H1 (cell line): ENCODE measurements at regions not wholly inside any gene's neighbourhood (a gene's known extent, or its start where the extent isn't known, plus 50 kb on each side); places are given as distances from the start of the nearest gene placed in this dataset.

Experiments
- CTCF ChIA-PET: fragments of 300-600 bp; sonication (Branson Sonifier 250); formaldehyde crosslinking; loops from one replicate; lab custom pipeline; 2021; ENCODE audit not compliant: partially characterized antibody; lab: Charles Lee
- POLR2A ChIA-PET: fragments of 300-600 bp; sonication (Branson Sonifier 250); formaldehyde crosslinking; loops from one replicate; lab custom pipeline; 2021; ENCODE audit warnings: inconsistent platforms; ENCODE audit not compliant: partially characterized antibody; lab: Charles Lee
- DNase-seq, 2 experiments: peaks; one replicate each; pipeline versions ENCODE4 v3.0.0 to v3.0.0-alpha.2; 2010 to 2022; ENCODE audit warnings: low spot score in 2 of 2, low read depth in 1 of 2, mixed read lengths in 1 of 2
- FAIRE-seq: peaks from 2 replicates; lab custom pipeline; 2011; peaks lifted over from hg19 to GRCh38; lab: Jason Lieb, UNC
- H2AFZ ChIP-seq: 2 replicates; pipeline ENCODE4 v1.8.1; 2012; ENCODE audit warnings: low read length, inconsistent platforms
- H2AK5ac ChIP-seq: 2 replicates; pipeline ENCODE4 v1.6.1; 2013; ENCODE audit warnings: low read depth, low read length
- H2BK120ac ChIP-seq: replicated peaks from 2 replicates; pipeline ENCODE3; 2013; ENCODE audit warnings: low read depth, low read length, inconsistent platforms
- H2BK12ac ChIP-seq: 2 replicates; pipeline ENCODE4 v1.6.1; 2013; ENCODE audit warnings: low read depth, low read length
- H2BK15ac ChIP-seq: 2 replicates; pipeline ENCODE4 v1.6.1; 2013; ENCODE audit warnings: low read length
- H2BK20ac ChIP-seq: 2 replicates; pipeline ENCODE4 v1.6.1; 2013; ENCODE audit warnings: low read length
- H2BK5ac ChIP-seq: 2 replicates; pipeline ENCODE4 v1.6.1; 2013; ENCODE audit warnings: low read depth, low read length
- H3K14ac ChIP-seq: 2 replicates; pipeline ENCODE4 v1.6.1; 2013; ENCODE audit warnings: inconsistent platforms; ENCODE audit not compliant: insufficient read length
- H3K18ac ChIP-seq: 2 replicates; pipeline ENCODE4 v1.6.1; 2013; ENCODE audit warnings: low read length; ENCODE audit errors: extremely low read depth
- H3K23ac ChIP-seq: 2 replicates; pipeline ENCODE4 v1.6.1; 2013; ENCODE audit warnings: inconsistent platforms; ENCODE audit not compliant: insufficient read length
- H3K23me2 ChIP-seq: 2 replicates; pipeline ENCODE4 v1.6.1; 2013; ENCODE audit warnings: low read depth, low read length
- H3K27ac ChIP-seq: 2 replicates; pipeline ENCODE4 v1.6.1; 2011; ENCODE audit warnings: low read depth, low read length, inconsistent platforms
- H3K27me3 ChIP-seq, 4 experiments: replicated peaks in 1 of 4; 1 replicate in 1 of 4; 2 replicates in 3 of 4; pipeline versions ENCODE4 v1.6.1 to v1.8.1; 2011 to 2013; ENCODE audit warnings: low read length in 3 of 4, mild to moderate bottlenecking in 3 of 4, inconsistent platforms in 2 of 4, mixed read lengths in 2 of 4, moderate library complexity in 1 of 4; ENCODE audit not compliant: control insufficient read depth in 3 of 4, insufficient read depth in 3 of 4; ENCODE audit errors: extremely low read depth in 1 of 4
- H3K36me3 ChIP-seq, 4 experiments: 2 replicates each; pipeline versions ENCODE4 v1.6.1 to v1.8.1; 2011 to 2013; ENCODE audit warnings: mild to moderate bottlenecking in 4 of 4, low read length in 3 of 4, moderate library complexity in 2 of 4, control low read depth in 1 of 4, inconsistent platforms in 1 of 4; ENCODE audit not compliant: insufficient read depth in 4 of 4, control insufficient read depth in 2 of 4
- H3K4ac ChIP-seq: replicated peaks from 2 replicates; pipeline ENCODE3; 2013; ENCODE audit warnings: low read length, low read depth, mixed read lengths, inconsistent platforms; ENCODE audit not compliant: insufficient read length
- H3K4me1 ChIP-seq, 4 experiments: replicated peaks in 1 of 4; 1 replicate in 1 of 4; 2 replicates in 3 of 4; pipeline versions ENCODE4 v1.6.1 to v1.8.1; 2011 to 2013; ENCODE audit warnings: low read length in 3 of 4, inconsistent platforms in 2 of 4, mixed read lengths in 1 of 4; ENCODE audit not compliant: insufficient read depth in 4 of 4, control insufficient read depth in 3 of 4
- H3K4me2 ChIP-seq, 2 experiments: 2 replicates each; pipeline versions ENCODE4 v1.6.1 to v1.8.1; 2011 to 2013; ENCODE audit warnings: low read depth in 2 of 2, low read length in 2 of 2, control low read depth in 1 of 2, inconsistent platforms in 1 of 2, mild to moderate bottlenecking in 1 of 2; ENCODE audit not compliant: insufficient read depth in 1 of 2
- H3K4me3 ChIP-seq, 4 experiments: fragments of 200-600, 300-600 bp in 1 of 4; sonication (generic), shearing (Covaris generic), sonication (Bioruptor Twin) in 1 of 4; 2 replicates each; pipeline versions ENCODE4 v1.5.1 to v1.8.1; 2011 to 2016; ENCODE audit warnings: low read length in 4 of 4, low read depth in 3 of 4, control low read depth in 2 of 4, inconsistent platforms in 2 of 4, mild to moderate bottlenecking in 2 of 4, mixed read lengths in 1 of 4, moderate library complexity in 1 of 4; ENCODE audit not compliant: insufficient read depth in 2 of 4; ENCODE audit errors: extremely low read depth in 1 of 4
- H3K56ac ChIP-seq: replicated peaks from 2 replicates; pipeline ENCODE3; 2013; ENCODE audit warnings: low read depth, mild to moderate bottlenecking, mixed read lengths, low read length, inconsistent platforms; ENCODE audit not compliant: insufficient read length
- H3K79me1 ChIP-seq: 2 replicates; pipeline ENCODE4 v1.6.1; 2013; ENCODE audit warnings: low read depth, low read length, control low read depth
- H3K79me2 ChIP-seq, 2 experiments: 2 replicates each; pipeline versions ENCODE4 v1.6.1 to v1.8.1; 2012 to 2013; ENCODE audit warnings: low read length in 2 of 2, mild to moderate bottlenecking in 2 of 2, inconsistent platforms in 1 of 2; ENCODE audit not compliant: insufficient read depth in 2 of 2, control insufficient read depth in 1 of 2
- H3K9ac ChIP-seq, 4 experiments: replicated peaks in 1 of 4; 1 replicate in 1 of 4; 2 replicates in 3 of 4; pipeline versions ENCODE4 v1.6.1 to v1.8.1; 2011 to 2013; ENCODE audit warnings: low read depth in 3 of 4, low read length in 3 of 4, control low read depth in 2 of 4, mild to moderate bottlenecking in 2 of 4, moderate library complexity in 2 of 4, inconsistent platforms in 1 of 4; ENCODE audit errors: extremely low read depth in 1 of 4
- H3K9me3 ChIP-seq, 2 experiments: 2 replicates each; pipeline versions ENCODE4 v1.6.1 to v1.8.1; 2012 to 2013; ENCODE audit warnings: mild to moderate bottlenecking in 2 of 2, moderate library complexity in 2 of 2, control low read depth in 1 of 2, inconsistent platforms in 1 of 2, low read depth in 1 of 2, low read length in 1 of 2, mixed read lengths in 1 of 2; ENCODE audit not compliant: insufficient read depth in 2 of 2
- H4K20me1 ChIP-seq, 2 experiments: replicated peaks in 1 of 2; 2 replicates each; pipeline versions ENCODE3 to v1.8.1; 2011 to 2013; ENCODE audit warnings: inconsistent platforms in 2 of 2, low read length in 2 of 2, mild to moderate bottlenecking in 1 of 2; ENCODE audit not compliant: insufficient read depth in 2 of 2, control insufficient read depth in 1 of 2
- H4K5ac ChIP-seq: 2 replicates; pipeline ENCODE4 v1.6.1; 2013; ENCODE audit warnings: low read length, low read depth, mixed read lengths, inconsistent platforms; ENCODE audit not compliant: insufficient read length
- H4K8ac ChIP-seq: 2 replicates; pipeline ENCODE4 v1.8.0; 2013; ENCODE audit warnings: mild to moderate bottlenecking, moderate library complexity, low read length, inconsistent platforms; ENCODE audit not compliant: insufficient read depth; ENCODE audit errors: extremely low read depth
- H4K91ac ChIP-seq: replicated peaks from 2 replicates; pipeline ENCODE3; 2013; ENCODE audit warnings: low read length, mixed read lengths, inconsistent platforms; ENCODE audit not compliant: insufficient read length
- ASH2L ChIP-seq: fragments of 200-600, 300-600 bp; sonication (generic); IDR thresholded peaks from one replicate; pipeline ENCODE4 v1.7.1; 2017; ENCODE audit warnings: low read length
- EZH2 ChIP-seq: fragments of 200-600 bp; sonication (generic); IDR thresholded peaks from 2 replicates; pipeline ENCODE4 v1.7.1; 2012; ENCODE audit warnings: low read depth, mild to moderate bottlenecking, moderate library complexity, low read length, inconsistent platforms; ENCODE audit not compliant: severe bottlenecking
- FOSL1 ChIP-seq: IDR thresholded peaks from 2 replicates; pipeline ENCODE4 v1.6.1; 2011; ENCODE audit warnings: mild to moderate bottlenecking, low read depth, low read length, moderate library complexity; ENCODE audit not compliant: insufficient read depth
- HDAC2 ChIP-seq, 2 experiments: fragments of 300-600 bp in 1 of 2; sonication (generic) in 1 of 2; IDR thresholded peaks; 2 replicates each; pipeline ENCODE4 v1.6.1; 2011 to 2012; ENCODE audit warnings: low read depth in 2 of 2, low read length in 2 of 2, mild to moderate bottlenecking in 2 of 2, moderate library complexity in 2 of 2, borderline replicate concordance in 1 of 2, inconsistent platforms in 1 of 2
- HDAC6 ChIP-seq: IDR thresholded peaks from one replicate; pipeline ENCODE4 v1.7.1; 2012; ENCODE audit warnings: low read depth, mild to moderate bottlenecking, inconsistent platforms, low read length, moderate library complexity
- KDM1A ChIP-seq: fragments of 200-600, 300-600 bp; sonication (generic); IDR thresholded peaks from 2 replicates; pipeline ENCODE4 v1.7.1; 2016; ENCODE audit warnings: mild to moderate bottlenecking, low read length, borderline replicate concordance
- KDM4A ChIP-seq: IDR thresholded peaks from one replicate; pipeline ENCODE4 v1.7.1; 2012; ENCODE audit warnings: low read depth, mild to moderate bottlenecking, moderate library complexity, low read length, inconsistent platforms; ENCODE audit not compliant: severe bottlenecking
- NANOG ChIP-seq: IDR thresholded peaks from 2 replicates; pipeline ENCODE4 v1.6.1; 2011; ENCODE audit warnings: low read length, low read depth, mild to moderate bottlenecking, inconsistent platforms; ENCODE audit not compliant: insufficient read depth, poor library complexity, severe bottlenecking
- NRF1 ChIP-seq: IDR thresholded peaks from 2 replicates; pipeline ENCODE4 v1.6.1; 2011; ENCODE audit warnings: mild to moderate bottlenecking, low read depth, low read length, improper control_type of control experiment
- PHF8 ChIP-seq: fragments of 200-600 bp; sonication (generic); conservative IDR thresholded peaks from 2 replicates; pipeline ENCODE4 v1.7.1; 2012; ENCODE audit warnings: low read depth, mild to moderate bottlenecking, inconsistent platforms, low read length, moderate library complexity
- SAP30 ChIP-seq: fragments of 300-600 bp; sonication (generic); IDR thresholded peaks from 2 replicates; pipeline ENCODE4 v1.7.1; 2012; ENCODE audit warnings: low read length, moderate library complexity, mild to moderate bottlenecking, inconsistent platforms; ENCODE audit not compliant: insufficient read depth, insufficient replicate concordance
- SIN3A ChIP-seq, 2 experiments: IDR thresholded peaks in 1 of 2; conservative IDR thresholded peaks in 1 of 2; 2 replicates each; pipeline ENCODE4 v1.6.1; 2011 to 2012; ENCODE audit warnings: low read length in 2 of 2, improper control_type of control experiment in 1 of 2, low read depth in 1 of 2, mild to moderate bottlenecking in 1 of 2
- TAF1 ChIP-seq: IDR thresholded peaks from 2 replicates; pipeline ENCODE4 v1.6.1; 2011; ENCODE audit warnings: mild to moderate bottlenecking, low read depth, low read length
- TCF12 ChIP-seq: IDR thresholded peaks from 2 replicates; pipeline ENCODE4 v1.6.1; 2011; ENCODE audit warnings: low read depth, mild to moderate bottlenecking, low read length
- WGBS, 2 experiments: shearing (Covaris generic) in 1 of 2; methylation state at CpG; one replicate each; pipeline versions ENCODE4 v1.1.6 to v1.1.7; 2013 to 2015; ENCODE audit warnings: low lambda C conversion rate in 2 of 2, mixed read lengths in 2 of 2, inconsistent platforms in 1 of 2, low coverage in 1 of 2, missing lambda C conversion rate in 1 of 2; ENCODE audit not compliant: insufficient replicate concordance in 2 of 2, insufficient coverage in 1 of 2, insufficient read length in 1 of 2; ENCODE audit errors: extremely low coverage in 1 of 2, missing lambda C conversion rate in 1 of 2; 5-methylcytosine and 5-hydroxymethylcytosine counted together

- ChIA-PET POLR2A (no interaction called here), CTCF (no interaction called here)
- no peak overlapping the region for H3K4ac ChIP-seq
- no peak overlapping the region for H2BK5ac ChIP-seq
- H2BK12ac ChIP-seq: no peak overlapping the region
- H3K9ac ChIP-seq: no peak overlapping the region
- DNase-seq: no peak
- FAIRE-seq: no peak
- peaks cover 80 to 89% of the 10 kb centered on the region in 2 experiments for H3K9me3 ChIP-seq
- H3K23ac ChIP-seq: no peak overlapping the region
- no peaks in the 10 kb centered on the region for H3K36me3 ChIP-seq
- no peaks in the 10 kb centered on the region for H3K23me2 ChIP-seq
- H3K4me1 ChIP-seq: no peaks in the 10 kb centered on the region
- no peak overlapping the region for H3K14ac ChIP-seq
- no peak overlapping the region for H3K56ac ChIP-seq
- no peak overlapping the region for H4K8ac ChIP-seq
- H2BK120ac ChIP-seq: no peak overlapping the region
- no peaks in the 10 kb centered on the region for H4K20me1 ChIP-seq
- no peak overlapping the region for H2BK15ac ChIP-seq
- no peak overlapping the region for H4K5ac ChIP-seq
- no peak overlapping the region for H4K91ac ChIP-seq
- 82% methylated on average over 11 of the region's 11 CpGs; no CpG with 5 or more reads in 1 of the 2 experiments for WGBS, 2 experiments
- no peak overlapping the region for H3K18ac ChIP-seq
- H3K79me1 ChIP-seq: no peaks in the 10 kb centered on the region
- H3K27me3 ChIP-seq: no peaks in the 10 kb centered on the region
- H3K79me2 ChIP-seq: no peaks in the 10 kb centered on the region
- no peak overlapping the region for H2AK5ac ChIP-seq
- no peak overlapping the region for H2AFZ ChIP-seq
- no peak overlapping the region for H3K27ac ChIP-seq
- H2BK20ac ChIP-seq: no peak overlapping the region
- no peak overlapping the region for H3K4me3 ChIP-seq
- H3K4me2 ChIP-seq: no peak overlapping the region
- no peak for TF ChIP-seq NANOG
- TF ChIP-seq ASH2L: no peak
- no peak for TF ChIP-seq PHF8
- TF ChIP-seq EZH2: no peak
- TF ChIP-seq NRF1: no peak
- TF ChIP-seq SAP30: no peak
- no peak for TF ChIP-seq TCF12
- no peak for TF ChIP-seq HDAC2 (IDR thresholded peaks at IDR 0.05; ENCODE audit: borderline replicate concordance in 1 of 2, low read depth in 2 of 2, low read length in 2 of 2)
- TF ChIP-seq KDM4A: no peak
- no peak for TF ChIP-seq KDM1A
- no peak for TF ChIP-seq TAF1
- TF ChIP-seq HDAC6: no peak
- no peak for TF ChIP-seq FOSL1
- TF ChIP-seq SIN3A (conservative IDR thresholded peaks at IDR 0.05 in 1 of 2, IDR thresholded peaks at IDR 0.05 in 1 of 2; ENCODE audit: low read depth in 1 of 2, low read length in 2 of 2): no peak
Measured at GRCh38 chr22:47274196-47274595, 511.7 kb downstream of the TBC1D22A start.
